ENCODE measurements at regions not wholly inside any gene's neighbourhood (a gene's known extent, or its start where the extent isn't known, plus 50 kb on each side); places are given as distances from the start of the nearest gene placed in this dataset.

DNA sequence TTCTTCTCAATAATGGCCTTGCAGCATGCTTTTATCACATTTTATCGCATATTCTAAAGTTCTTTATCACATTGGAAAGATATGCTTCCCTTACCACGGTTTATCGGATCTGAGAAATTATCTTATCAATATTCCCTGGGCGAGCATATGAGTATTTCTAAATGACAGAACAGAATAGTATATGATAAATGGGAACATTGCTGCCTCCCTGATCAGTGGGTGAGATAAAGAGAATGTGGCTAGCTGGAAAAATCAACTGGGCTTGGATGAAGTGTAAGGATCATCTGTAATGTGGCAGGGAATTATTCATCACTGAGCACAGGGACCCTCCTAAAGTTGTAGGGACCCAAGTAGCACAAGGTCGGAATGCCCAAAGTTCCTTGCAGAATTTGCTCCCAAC, 667.4 kb upstream of the NRP1 start:
- TF ChIP-seq POLR2A (IDR thresholded peaks at IDR 0.05; ENCODE audit: low read depth, low read length) (no peak), TAF1 (IDR thresholded peaks at IDR 0.05; ENCODE audit: borderline replicate concordance, low read depth, low read length) (no peak), POLR2AphosphoS5 (IDR thresholded peaks at IDR 0.05; ENCODE audit: low read depth, low read length) (no peak)
